ENCODE measurements at regions not wholly inside any gene's neighbourhood (a gene's known extent, or its start where the extent isn't known, plus 50 kb on each side); places are given as distances from the start of the nearest gene placed in this dataset.

- TF ChIP-seq CTCF (IDR thresholded peaks at IDR 0.05; ENCODE audit: poor library complexity, severe bottlenecking) (no peak), MXI1 (conservative IDR thresholded peaks at IDR 0.05; ENCODE audit: poor library complexity, severe bottlenecking) (no peak), RAD21 (conservative IDR thresholded peaks at IDR 0.05) (no peak), SMC3 (conservative IDR thresholded peaks at IDR 0.05; ENCODE audit: poor library complexity) (no peak), POLR2AphosphoS5 (IDR thresholded peaks at IDR 0.05) (no peak)
- H4K20me1 ChIP-seq (ENCODE audit: insufficient read depth) = no peaks in the 10 kb centered on the region
- no peak overlapping the region for H3K4me3 ChIP-seq (ENCODE audit: low read length)
- no peak overlapping the region for H2AFZ ChIP-seq (ENCODE audit: low read depth, low read length)
- H3K9me3 ChIP-seq (ENCODE audit: low read length) = no peaks in the 10 kb centered on the region
- H3K9me2 ChIP-seq (ENCODE audit: insufficient read depth, low read length) = no peaks in the 10 kb centered on the region
- no peak overlapping the region for H3K27ac ChIP-seq (ENCODE audit: low read length)
- H3K79me2 ChIP-seq (replicated peaks; ENCODE audit: insufficient read depth, low read length) = no peaks in the 10 kb centered on the region
- H3F3A ChIP-seq (ENCODE audit: insufficient read depth, low read length, poor library complexity, severe bottlenecking) = no peaks in the 10 kb centered on the region
- H3K36me3 ChIP-seq (ENCODE audit: insufficient read depth, low read length) = no peaks in the 10 kb centered on the region
- no peak overlapping the region for H3K9ac ChIP-seq (ENCODE audit: low read length)
- H3K27me3 ChIP-seq (ENCODE audit: insufficient read depth, low read depth, low read length) = no peaks in the 10 kb centered on the region
- H3K4me2 ChIP-seq (ENCODE audit: low read length) = no peak overlapping the region
Measured at GRCh38 chr7:3187444-3188040, 113.5 kb upstream of the SDK1 start.

GRCh38 chr7:3188946-3189345, 112.1 kb upstream of the SDK1 start:
- no peak overlapping the region for H3K27ac ChIP-seq (ENCODE audit: low read length)
- no peak overlapping the region for H3K9ac ChIP-seq (ENCODE audit: low read length)
- TF ChIP-seq REST (IDR thresholded peaks at IDR 0.05; ENCODE audit: borderline replicate concordance) (no peak), MXI1 (conservative IDR thresholded peaks at IDR 0.05; ENCODE audit: poor library complexity, severe bottlenecking) (no peak), POLR2AphosphoS5 (IDR thresholded peaks at IDR 0.05) (no peak), SMC3 (conservative IDR thresholded peaks at IDR 0.05; ENCODE audit: poor library complexity) (no peak), CTCF (IDR thresholded peaks at IDR 0.05; ENCODE audit: poor library complexity, severe bottlenecking) (no peak), EP300 (conservative IDR thresholded peaks at IDR 0.05; ENCODE audit: poor library complexity, severe bottlenecking) (no peak), EZH2 (IDR thresholded peaks at IDR 0.05; ENCODE audit: borderline replicate concordance, insufficient read depth, low read length, poor library complexity, severe bottlenecking) (no peak), RAD21 (conservative IDR thresholded peaks at IDR 0.05) (no peak), TAF1 (IDR thresholded peaks at IDR 0.05; ENCODE audit: low read depth) (no peak)
- H3K4me2 ChIP-seq (ENCODE audit: low read length) = no peak overlapping the region
- H2AFZ ChIP-seq (ENCODE audit: low read depth, low read length) = no peak overlapping the region
- no peak overlapping the region for H3K4me3 ChIP-seq (ENCODE audit: low read length)
- H3K27me3 ChIP-seq (ENCODE audit: insufficient read depth, low read depth, low read length) = no peaks in the 10 kb centered on the region
- no peaks in the 10 kb centered on the region for H3K36me3 ChIP-seq (ENCODE audit: insufficient read depth, low read length)
- no peaks in the 10 kb centered on the region for H4K20me1 ChIP-seq (ENCODE audit: insufficient read depth)
- H3F3A ChIP-seq (ENCODE audit: insufficient read depth, low read length, poor library complexity, severe bottlenecking) = no peaks in the 10 kb centered on the region
- H3K79me2 ChIP-seq (replicated peaks; ENCODE audit: insufficient read depth, low read length) = no peaks in the 10 kb centered on the region
- H3K9me2 ChIP-seq (ENCODE audit: insufficient read depth, low read length) = no peaks in the 10 kb centered on the region
- H3K9me3 ChIP-seq (ENCODE audit: low read length) = no peaks in the 10 kb centered on the region

Measured in neural cell (in vitro differentiated cells).